Glutamatergic neuron (in vitro differentiated cells): ENCODE measurements at regions not wholly inside any gene's neighbourhood (a gene's known extent, or its start where the extent isn't known, plus 50 kb on each side); places are given as distances from the start of the nearest gene placed in this dataset.
"Not testable (repeated sequence)": the region's sequence is repeated elsewhere in the genome, so short reads cannot be mapped to it uniquely, and the experiment has no call there.

Experiments
- DNase-seq: peaks from one replicate; pipeline ENCODE4 v3.0.0; 2022
- H3K27ac Mint-ChIP-seq: one replicate; pipeline ENCODE4 v1.8.0; 2020; ENCODE audit warnings: mild to moderate bottlenecking, mixed read lengths, inconsistent platforms; ENCODE audit not compliant: unreplicated experiment
- H3K27me3 Mint-ChIP-seq: one replicate; pipeline ENCODE4 v1.8.0; 2020; ENCODE audit warnings: mild to moderate bottlenecking, moderate library complexity, mixed read lengths, inconsistent platforms; ENCODE audit not compliant: unreplicated experiment
- H3K36me3 Mint-ChIP-seq: one replicate; pipeline ENCODE4 v1.8.0; 2020; ENCODE audit warnings: mild to moderate bottlenecking, mixed read lengths, inconsistent platforms; ENCODE audit not compliant: unreplicated experiment
- H3K4me1 Mint-ChIP-seq: one replicate; pipeline ENCODE4 v1.8.0; 2020; ENCODE audit warnings: mild to moderate bottlenecking, low read depth, mixed read lengths, inconsistent platforms; ENCODE audit not compliant: unreplicated experiment
- H3K4me3 Mint-ChIP-seq: one replicate; pipeline ENCODE4 v1.8.0; 2020; ENCODE audit warnings: mild to moderate bottlenecking, mixed read lengths, inconsistent platforms; ENCODE audit not compliant: unreplicated experiment
- H3K9me3 Mint-ChIP-seq: one replicate; pipeline ENCODE4 v1.8.0; 2020; ENCODE audit warnings: mild to moderate bottlenecking, moderate library complexity, mixed read lengths, inconsistent platforms; ENCODE audit not compliant: unreplicated experiment
- TF ChIP-seq, protein P1 (sequence below): fragments of 200-600 bp; sonication (generic); IDR thresholded peaks from one replicate; pipeline ENCODE4 v1.5.0; 2021; ENCODE audit not compliant: partially characterized antibody, unreplicated experiment

DNA sequence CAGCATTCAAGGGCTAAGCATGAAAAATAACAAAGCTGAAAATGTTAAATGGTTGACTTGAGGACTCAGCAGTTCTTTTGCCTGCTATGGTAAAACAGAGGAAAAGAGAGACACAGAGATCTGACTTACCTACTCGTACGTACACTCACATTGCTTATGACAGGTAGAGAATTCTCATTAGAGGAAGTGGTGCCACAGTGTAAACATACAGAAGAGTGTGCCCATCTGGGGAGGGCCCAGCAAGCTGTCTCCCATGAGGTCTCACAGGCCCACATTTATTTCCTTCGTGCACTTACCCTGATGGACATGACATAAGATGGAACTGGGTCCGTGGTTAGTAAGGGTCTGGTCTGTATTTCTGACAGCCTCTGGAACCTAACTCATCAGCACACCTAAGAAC is 729.1 kb downstream of the BCL11A start:
- Mint-ChIP-seq H3K9me3 (no peaks in the 10 kb centered on the region), H3K27ac (no peak overlapping the region), H3K27me3 (peaks cover 1% of the 10 kb centered on the region), H3K36me3 (no peaks in the 10 kb centered on the region), H3K4me3 (no peak overlapping the region), H3K4me1 (no peaks in the 10 kb centered on the region)
- no peak for DNase-seq
- TF ChIP-seq, protein P1, sequence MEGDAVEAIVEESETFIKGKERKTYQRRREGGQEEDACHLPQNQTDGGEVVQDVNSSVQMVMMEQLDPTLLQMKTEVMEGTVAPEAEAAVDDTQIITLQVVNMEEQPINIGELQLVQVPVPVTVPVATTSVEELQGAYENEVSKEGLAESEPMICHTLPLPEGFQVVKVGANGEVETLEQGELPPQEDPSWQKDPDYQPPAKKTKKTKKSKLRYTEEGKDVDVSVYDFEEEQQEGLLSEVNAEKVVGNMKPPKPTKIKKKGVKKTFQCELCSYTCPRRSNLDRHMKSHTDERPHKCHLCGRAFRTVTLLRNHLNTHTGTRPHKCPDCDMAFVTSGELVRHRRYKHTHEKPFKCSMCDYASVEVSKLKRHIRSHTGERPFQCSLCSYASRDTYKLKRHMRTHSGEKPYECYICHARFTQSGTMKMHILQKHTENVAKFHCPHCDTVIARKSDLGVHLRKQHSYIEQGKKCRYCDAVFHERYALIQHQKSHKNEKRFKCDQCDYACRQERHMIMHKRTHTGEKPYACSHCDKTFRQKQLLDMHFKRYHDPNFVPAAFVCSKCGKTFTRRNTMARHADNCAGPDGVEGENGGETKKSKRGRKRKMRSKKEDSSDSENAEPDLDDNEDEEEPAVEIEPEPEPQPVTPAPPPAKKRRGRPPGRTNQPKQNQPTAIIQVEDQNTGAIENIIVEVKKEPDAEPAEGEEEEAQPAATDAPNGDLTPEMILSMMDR: no peak

DNA sequence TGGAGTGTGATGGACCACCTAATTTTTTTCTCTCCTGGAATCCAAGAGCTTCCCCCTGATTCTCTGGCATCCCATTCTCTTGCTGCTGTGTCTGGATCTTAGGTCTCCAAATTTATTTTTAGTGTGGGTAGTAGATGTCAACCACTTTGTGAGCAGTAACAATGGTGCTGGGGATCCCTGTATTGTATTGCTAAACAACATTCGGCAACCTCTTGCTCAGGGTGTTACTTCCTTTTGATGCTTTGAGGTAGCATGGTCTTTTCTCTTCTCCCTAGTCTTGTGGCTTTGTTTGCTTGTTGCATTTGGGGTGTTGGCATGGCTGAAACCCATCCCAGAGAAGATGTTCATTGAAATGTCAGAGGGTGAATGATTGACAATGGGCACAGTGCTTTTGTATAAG is 737.4 kb downstream of the BCL11A start:
- no peaks in the 10 kb centered on the region for H3K27me3 Mint-ChIP-seq
- no peaks in the 10 kb centered on the region for H3K9me3 Mint-ChIP-seq
- H3K36me3 Mint-ChIP-seq: no peaks in the 10 kb centered on the region
- H3K4me1 Mint-ChIP-seq: no peaks in the 10 kb centered on the region
- H3K27ac Mint-ChIP-seq: no peak overlapping the region
- TF ChIP-seq, protein P1: no peak
- no peak for DNase-seq
- H3K4me3 Mint-ChIP-seq: no peak overlapping the region

DNA sequence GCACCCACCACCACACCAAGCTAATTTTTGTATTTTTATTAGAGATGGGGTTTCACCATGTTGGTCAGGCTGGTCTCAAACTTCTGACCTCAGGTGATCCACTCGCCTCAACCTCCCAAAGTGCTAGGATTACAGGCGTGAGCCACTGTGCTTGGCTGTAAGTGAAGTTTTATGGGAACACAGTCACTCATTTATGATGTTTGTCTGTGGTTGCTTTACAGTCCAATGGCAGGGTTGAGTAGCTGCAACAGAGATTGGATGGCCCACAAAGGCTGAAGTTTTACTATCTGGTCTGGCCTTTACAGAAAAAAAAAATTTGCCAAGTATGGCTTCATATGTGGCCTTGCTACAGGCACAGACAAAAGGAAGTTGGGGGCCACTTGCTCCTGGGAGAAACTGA is 743.2 kb downstream of the BCL11A start:
- not testable (repeated sequence) for H3K4me3 Mint-ChIP-seq, H3K36me3 Mint-ChIP-seq, H3K9me3 Mint-ChIP-seq, H3K4me1 Mint-ChIP-seq, DNase-seq, H3K27ac Mint-ChIP-seq, H3K27me3 Mint-ChIP-seq

DNA sequence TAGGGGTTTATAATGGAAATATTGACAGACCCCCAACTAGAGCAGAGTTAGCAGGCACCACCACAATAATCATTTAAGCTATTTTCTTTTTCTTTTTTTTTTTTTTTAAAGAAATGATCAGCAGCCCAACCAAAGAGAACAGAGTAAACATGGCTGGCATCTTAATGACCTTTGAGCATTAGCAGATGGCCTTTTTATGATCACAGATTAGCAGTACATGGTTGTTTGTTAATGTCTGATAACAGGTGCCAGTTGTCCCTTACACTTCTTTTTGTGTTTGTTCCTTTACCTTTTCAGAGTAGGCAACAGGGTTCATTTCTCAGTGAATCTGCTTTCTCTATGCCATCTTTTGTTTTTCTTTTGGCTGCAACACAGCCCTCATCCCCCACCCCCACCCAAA is 747.0 kb downstream of the BCL11A start:
- no peaks in the 10 kb centered on the region for H3K9me3 Mint-ChIP-seq
- TF ChIP-seq, protein P1: no peak
- no peaks in the 10 kb centered on the region for H3K4me1 Mint-ChIP-seq
- DNase-seq: no peak
- H3K4me3 Mint-ChIP-seq: no peak overlapping the region
- H3K27ac Mint-ChIP-seq: no peak overlapping the region
- no peaks in the 10 kb centered on the region for H3K27me3 Mint-ChIP-seq
- no peaks in the 10 kb centered on the region for H3K36me3 Mint-ChIP-seq

DNA sequence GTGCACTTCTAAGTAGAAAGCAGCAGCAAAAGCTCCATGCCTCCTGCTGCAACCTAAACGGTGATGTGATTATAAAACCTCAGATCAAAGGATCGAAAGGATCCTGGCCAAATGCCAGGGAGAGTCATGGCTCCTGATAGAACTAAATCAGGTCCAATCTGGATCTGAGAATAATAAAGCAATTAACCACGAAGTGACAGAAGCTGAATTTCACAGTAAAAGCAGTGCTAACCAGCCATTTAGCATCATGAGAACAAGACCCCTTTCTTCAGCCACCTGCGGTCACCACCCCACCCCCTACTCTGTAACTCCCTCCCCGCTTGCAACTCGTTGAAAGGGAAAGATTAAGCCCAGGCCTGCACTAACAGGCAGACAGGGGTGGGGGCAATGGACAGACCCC is 748.7 kb downstream of the BCL11A start:
- TF ChIP-seq, protein P1: no peak
- Mint-ChIP-seq H3K4me3 (no peak overlapping the region), H3K4me1 (no peaks in the 10 kb centered on the region), H3K36me3 (no peaks in the 10 kb centered on the region), H3K27ac (no peak overlapping the region), H3K9me3 (no peaks in the 10 kb centered on the region), H3K27me3 (no peaks in the 10 kb centered on the region)
- no peak for DNase-seq

DNA sequence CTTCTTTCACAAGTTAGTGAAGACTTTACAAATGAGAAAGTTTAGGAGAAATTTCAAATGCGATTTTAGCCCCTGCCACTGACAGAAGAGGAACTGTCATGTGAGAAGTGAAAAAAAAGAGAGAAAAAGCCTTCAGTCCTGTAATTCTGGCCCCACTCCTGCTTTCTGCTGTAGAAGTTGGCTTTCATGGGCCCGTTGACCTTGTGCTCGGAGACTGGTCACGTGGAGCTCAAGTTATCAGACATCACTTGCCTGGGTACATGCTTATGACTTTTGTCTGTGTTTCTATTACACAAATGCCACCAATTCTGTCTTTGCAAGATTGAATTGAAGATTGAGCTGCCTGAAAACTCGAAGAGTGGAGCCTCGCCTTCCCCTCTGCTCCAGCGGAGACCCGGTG is 749.9 kb downstream of the BCL11A start:
- Mint-ChIP-seq H3K9me3 (no peaks in the 10 kb centered on the region), H3K4me3 (no peak overlapping the region), H3K36me3 (no peaks in the 10 kb centered on the region), H3K27me3 (no peaks in the 10 kb centered on the region), H3K27ac (no peak overlapping the region), H3K4me1 (no peaks in the 10 kb centered on the region)
- TF ChIP-seq, protein P1: no peak
- DNase-seq: no peak
